GM23338 (cell line): ENCODE measurements at regions not wholly inside any gene's neighbourhood (a gene's known extent, or its start where the extent isn't known, plus 50 kb on each side); places are given as distances from the start of the nearest gene placed in this dataset.

Experiments used
- CTCF ChIP-seq, 2 experiments: fragments of 200-600 bp in 1 of 2; sonication (generic) in 1 of 2; conservative IDR thresholded peaks; 2 replicates each; pipeline versions ENCODE4 v1.5.1 to v1.6.1; 2016 to 2017; ENCODE audit warnings: antibody characterized with exemption in 2 of 2, low read depth in 2 of 2, mild to moderate bottlenecking in 2 of 2, moderate library complexity in 1 of 2
- EZH2 ChIP-seq: fragments of 200-600 bp; sonication (generic); IDR thresholded peaks from one replicate; pipeline ENCODE4 v1.8.0; 2017; ENCODE audit warnings: antibody characterized with exemption, mild to moderate bottlenecking, low read depth; ENCODE audit not compliant: unreplicated experiment
- JUNB ChIP-seq: IDR thresholded peaks from one replicate; pipeline ENCODE4 v1.6.1; 2016; ENCODE audit warnings: antibody characterized with exemption; ENCODE audit not compliant: unreplicated experiment
- POLR2AphosphoS5 ChIP-seq: IDR thresholded peaks from 2 replicates; pipeline ENCODE4 v1.6.1; 2016; ENCODE audit warnings: antibody characterized with exemption, low read depth
- REST ChIP-seq: IDR thresholded peaks from one replicate; pipeline ENCODE4 v1.6.1; 2018; ENCODE audit warnings: antibody characterized with exemption; ENCODE audit not compliant: unreplicated experiment
- ZNF462 ChIP-seq: fragments of 250-450 bp; sonication (Bioruptor Pico); IDR thresholded peaks from 2 replicates; pipeline ENCODE4 v1.5.0; 2020; ENCODE audit warnings: mild to moderate bottlenecking, moderate library complexity

- TF ChIP-seq CTCF (conservative IDR thresholded peaks at IDR 0.05; ENCODE audit: low read depth in 2 of 2): peak; percentile 86 to 94
- no peak for TF ChIP-seq EZH2
- TF ChIP-seq REST: no peak
- TF ChIP-seq POLR2AphosphoS5: no peak
- no peak for TF ChIP-seq ZNF462
- no peak for TF ChIP-seq JUNB
These were observed 125.8 kb downstream of the MCHR2 start for GRCh38 chr6:99868074-99868702.
